GM18526 (cell line): ENCODE measurements at regions not wholly inside any gene's neighbourhood (a gene's known extent, or its start where the extent isn't known, plus 50 kb on each side); places are given as distances from the start of the nearest gene placed in this dataset.

Experiments
- POLR2A ChIP-seq: IDR thresholded peaks from 3 replicates; pipeline ENCODE4 v1.6.1; 2011; ENCODE audit not compliant: insufficient read length; ENCODE audit errors: extremely low read depth

GRCh38 chr22:49306632-49307480 lies 520.8 kb downstream of the BRD1 start:
- TF ChIP-seq POLR2A, result no peak

GRCh38 chr22:49305966-49306631 lies 521.6 kb downstream of the BRD1 start:
- TF ChIP-seq POLR2A, result no peak

- no peak for TF ChIP-seq POLR2A
Observed at GRCh38 chr22:49305214-49305965, 522.3 kb downstream of the BRD1 start.

GRCh38 chr22:49303781-49304461 lies 523.8 kb downstream of the BRD1 start:
- no peak for TF ChIP-seq POLR2A

DNA sequence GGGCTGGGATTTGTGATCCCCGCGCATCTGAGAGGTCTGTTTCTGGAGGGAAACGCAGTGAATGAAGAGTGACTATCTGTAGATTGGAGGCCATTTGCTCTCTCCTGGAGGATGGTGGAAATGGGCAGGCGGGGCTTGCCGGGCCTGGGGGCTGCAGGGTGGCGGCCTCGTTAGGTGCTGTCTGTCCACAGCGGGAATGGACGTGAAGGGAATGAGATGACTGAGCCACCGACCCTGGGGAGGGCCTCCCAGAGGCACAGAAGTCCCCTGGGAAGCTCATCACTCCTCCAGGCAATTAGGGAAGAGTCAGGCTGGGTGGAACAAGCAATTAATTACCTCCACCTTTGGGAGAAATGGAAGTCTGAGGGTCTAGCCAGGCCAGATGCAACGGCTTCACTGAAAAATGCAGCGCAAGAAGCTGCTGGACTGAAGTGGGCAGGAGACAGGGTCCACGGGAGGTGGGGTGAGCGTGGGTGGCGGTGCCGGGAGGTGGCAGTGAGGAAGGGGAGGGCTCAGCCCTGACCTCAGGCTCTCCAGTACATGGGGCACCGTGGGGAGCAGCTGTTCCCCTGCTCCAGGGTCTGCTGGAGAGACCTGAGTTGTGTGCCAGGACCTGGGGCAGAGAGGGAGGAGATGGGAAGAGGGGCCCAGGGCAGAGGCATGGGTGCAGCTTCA lies 524.5 kb downstream of the BRD1 start:
- TF ChIP-seq POLR2A, result no peak

DNA sequence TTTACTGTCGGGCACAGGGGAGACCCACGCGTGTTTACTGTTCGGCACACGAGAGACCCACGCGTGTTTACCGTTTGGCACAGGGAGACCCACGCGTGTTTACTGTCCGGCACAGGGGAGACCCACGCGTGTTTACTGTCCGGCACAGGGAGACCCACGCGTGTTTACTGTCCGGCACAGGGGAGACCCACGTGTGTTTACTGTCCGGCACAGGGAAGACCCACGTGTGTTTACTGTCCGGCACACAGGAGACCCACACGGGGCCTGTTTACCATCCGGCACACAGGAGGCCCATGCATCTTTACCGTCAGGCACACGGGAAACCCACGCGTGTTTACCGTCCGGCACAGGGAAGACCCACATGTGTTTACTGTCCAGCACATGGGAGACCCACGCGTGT lies 525.1 kb downstream of the BRD1 start:
- no peak for TF ChIP-seq POLR2A

GRCh38 chr22:49302150-49302460 lies 525.6 kb downstream of the BRD1 start:
- TF ChIP-seq POLR2A, result no peak

DNA sequence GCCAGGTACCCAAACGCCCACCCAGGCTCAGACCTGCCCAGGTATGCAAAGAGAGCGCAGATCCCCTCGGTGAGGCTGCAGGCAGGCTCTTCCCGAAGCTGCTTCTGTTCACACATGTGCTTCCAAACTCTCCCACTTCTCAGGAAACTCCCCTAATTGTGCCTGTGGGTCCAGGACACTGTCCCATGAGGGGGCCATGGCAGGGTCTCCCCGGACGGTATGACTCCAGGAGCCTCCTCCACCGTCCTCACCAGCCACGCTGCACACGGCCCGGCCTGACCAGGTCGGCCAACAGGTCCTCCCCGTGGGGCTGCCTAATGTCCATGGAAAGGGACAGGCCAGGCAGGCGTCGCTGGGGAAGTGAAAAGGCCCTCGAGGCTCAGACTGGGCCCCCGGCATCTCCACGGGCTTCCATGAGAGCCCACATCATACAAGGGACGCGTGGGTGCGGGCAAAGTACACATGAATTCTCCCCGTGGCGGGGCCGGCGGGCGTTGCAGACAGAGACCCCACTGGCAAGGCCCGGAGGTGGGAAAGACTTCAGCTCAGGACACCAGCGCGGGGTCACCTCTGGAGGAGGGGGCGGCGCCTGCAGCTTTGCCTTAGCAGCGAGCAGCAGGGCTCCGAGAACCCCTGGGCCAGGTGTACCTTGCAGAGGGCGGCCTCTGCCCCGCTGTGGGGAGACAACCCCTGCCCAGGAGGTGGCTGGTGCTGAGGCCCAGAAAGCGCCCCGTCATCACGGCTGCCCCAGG lies 526.1 kb downstream of the BRD1 start:
- TF ChIP-seq POLR2A, result no peak

- no peak for TF ChIP-seq POLR2A
Observed at GRCh38 chr22:49300951-49301397, 526.7 kb downstream of the BRD1 start.

DNA sequence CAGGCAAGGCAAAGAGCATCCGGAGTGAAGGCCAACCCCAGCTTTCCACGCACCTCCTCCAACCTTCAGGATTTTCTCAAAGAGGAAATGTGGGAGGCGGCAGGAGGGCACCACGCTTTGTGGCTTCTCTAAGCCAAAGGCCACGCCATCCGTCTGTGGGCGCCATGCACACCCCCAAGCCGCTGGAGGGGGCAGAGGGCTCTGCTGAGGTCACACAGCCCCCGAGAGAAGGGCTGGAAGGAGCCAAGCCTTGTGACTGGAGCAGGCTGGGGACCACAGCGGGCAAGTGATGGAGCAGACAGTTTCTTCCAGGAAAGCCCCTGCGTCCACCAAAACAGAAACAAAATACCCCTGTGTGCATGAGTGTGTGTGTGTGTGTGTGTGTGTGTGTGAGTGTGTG lies 527.4 kb downstream of the BRD1 start:
- TF ChIP-seq POLR2A, result no peak

- no peak for TF ChIP-seq POLR2A
Observed at GRCh38 chr22:49299821-49300231, 527.8 kb downstream of the BRD1 start.

DNA sequence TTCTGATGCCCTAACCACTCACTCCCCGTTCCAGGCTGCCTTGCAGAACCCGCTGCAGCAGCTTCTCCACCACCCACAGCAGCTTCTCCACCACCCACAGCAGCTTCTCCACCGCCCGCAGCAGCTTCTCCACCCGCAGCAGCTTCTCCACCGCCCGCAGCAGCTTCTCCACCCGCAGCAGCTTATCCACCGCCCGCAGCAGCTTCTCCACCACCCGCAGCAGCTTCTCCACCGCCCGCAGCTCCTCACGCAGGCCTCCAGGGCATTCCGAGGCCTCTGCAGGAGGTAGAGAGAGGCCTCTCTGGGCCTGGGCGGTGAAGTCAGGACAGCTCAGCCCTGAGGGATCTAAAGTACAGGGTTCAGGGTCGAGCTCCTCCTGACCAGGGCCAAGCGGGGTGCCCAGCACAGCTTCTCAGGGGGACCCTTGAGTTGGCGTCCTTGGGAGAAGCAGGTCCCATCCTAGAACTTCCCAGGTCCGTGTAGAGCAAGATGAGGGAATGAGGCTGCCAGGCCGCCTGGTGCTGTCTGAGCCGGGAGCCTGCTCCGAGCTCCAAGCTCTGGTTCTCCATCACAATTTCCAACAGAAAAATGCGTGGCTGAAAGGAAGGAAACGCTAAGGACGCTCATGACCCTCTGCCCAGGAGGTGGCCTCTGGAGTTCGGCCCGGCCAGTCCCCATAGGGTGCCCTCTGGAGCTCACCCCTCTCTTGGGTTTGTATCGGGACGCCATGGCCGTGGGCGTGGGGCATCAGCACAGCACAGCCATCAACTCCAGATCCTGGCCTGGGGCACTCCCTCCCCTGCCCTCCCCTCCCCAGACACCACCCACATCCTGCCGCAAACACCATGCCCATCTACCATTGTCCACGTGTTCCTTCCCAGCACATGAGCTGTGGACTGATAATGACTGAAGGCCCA lies 528.6 kb downstream of the BRD1 start:
- no peak for TF ChIP-seq POLR2A
